H1 (cell line): ENCODE measurements at regions not wholly inside any gene's neighbourhood (a gene's known extent, or its start where the extent isn't known, plus 50 kb on each side); places are given as distances from the start of the nearest gene placed in this dataset.

ENCODE experiments used
- FOSL1 ChIP-seq: IDR thresholded peaks from 2 replicates; pipeline ENCODE4 v1.6.1; 2011; ENCODE audit warnings: mild to moderate bottlenecking, low read depth, low read length, moderate library complexity; ENCODE audit not compliant: insufficient read depth
- HDAC6 ChIP-seq: IDR thresholded peaks from one replicate; pipeline ENCODE4 v1.7.1; 2012; ENCODE audit warnings: low read depth, mild to moderate bottlenecking, inconsistent platforms, low read length, moderate library complexity
- JUND ChIP-seq: IDR thresholded peaks from 2 replicates; pipeline ENCODE4 v1.6.1; 2011; ENCODE audit warnings: mild to moderate bottlenecking, improper control_type of control experiment, low read length
- POU5F1 ChIP-seq: IDR thresholded peaks from 2 replicates; pipeline ENCODE4 v1.6.1; 2011; ENCODE audit warnings: low read depth, mild to moderate bottlenecking, low read length, moderate library complexity
- SIN3A ChIP-seq, 2 experiments: IDR thresholded peaks in 1 of 2; conservative IDR thresholded peaks in 1 of 2; 2 replicates each; pipeline ENCODE4 v1.6.1; 2011 to 2012; ENCODE audit warnings: low read length in 2 of 2, improper control_type of control experiment in 1 of 2, low read depth in 1 of 2, mild to moderate bottlenecking in 1 of 2
- TAF1 ChIP-seq: IDR thresholded peaks from 2 replicates; pipeline ENCODE4 v1.6.1; 2011; ENCODE audit warnings: mild to moderate bottlenecking, low read depth, low read length
- TAF7 ChIP-seq: optimal IDR thresholded peaks from 2 replicates; pipeline ENCODE3; 2011; ENCODE audit warnings: low read depth, mild to moderate bottlenecking, inconsistent platforms, low read length, moderate library complexity, borderline replicate concordance
- TF ChIP-seq, protein P1 (sequence below): fragments of 300-600 bp; sonication (generic); IDR thresholded peaks from 2 replicates; pipeline ENCODE4 v1.7.1; 2012; ENCODE audit warnings: low read length, moderate library complexity, mild to moderate bottlenecking, inconsistent platforms; ENCODE audit not compliant: insufficient replicate concordance
- TF ChIP-seq, protein P2 (sequence below): IDR thresholded peaks from 2 replicates; pipeline ENCODE4 v1.6.1; 2011; ENCODE audit warnings: low read depth, mild to moderate bottlenecking, low read length; ENCODE audit not compliant: insufficient read depth

DNA sequence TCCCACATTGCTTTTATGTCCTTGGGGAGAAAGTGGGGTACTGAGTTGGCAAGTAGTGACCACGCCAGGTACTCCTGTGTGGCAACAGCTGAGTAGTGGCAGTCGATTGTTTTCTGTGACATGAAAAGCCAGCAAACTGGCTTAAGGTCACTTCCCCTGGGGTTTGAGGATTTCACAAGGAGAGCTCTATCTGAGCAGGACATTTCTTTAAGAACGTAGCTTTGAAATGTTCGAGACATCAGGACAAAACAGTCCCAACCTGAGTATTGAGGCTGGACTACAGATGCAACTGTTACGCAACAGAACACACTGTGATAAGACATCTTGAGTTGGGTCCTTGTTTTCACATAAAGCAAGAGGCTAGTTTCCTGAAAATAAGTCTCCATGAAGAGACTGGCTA, 146.7 kb upstream of the KLF14 start (continued):
- TF ChIP-seq, protein P1, sequence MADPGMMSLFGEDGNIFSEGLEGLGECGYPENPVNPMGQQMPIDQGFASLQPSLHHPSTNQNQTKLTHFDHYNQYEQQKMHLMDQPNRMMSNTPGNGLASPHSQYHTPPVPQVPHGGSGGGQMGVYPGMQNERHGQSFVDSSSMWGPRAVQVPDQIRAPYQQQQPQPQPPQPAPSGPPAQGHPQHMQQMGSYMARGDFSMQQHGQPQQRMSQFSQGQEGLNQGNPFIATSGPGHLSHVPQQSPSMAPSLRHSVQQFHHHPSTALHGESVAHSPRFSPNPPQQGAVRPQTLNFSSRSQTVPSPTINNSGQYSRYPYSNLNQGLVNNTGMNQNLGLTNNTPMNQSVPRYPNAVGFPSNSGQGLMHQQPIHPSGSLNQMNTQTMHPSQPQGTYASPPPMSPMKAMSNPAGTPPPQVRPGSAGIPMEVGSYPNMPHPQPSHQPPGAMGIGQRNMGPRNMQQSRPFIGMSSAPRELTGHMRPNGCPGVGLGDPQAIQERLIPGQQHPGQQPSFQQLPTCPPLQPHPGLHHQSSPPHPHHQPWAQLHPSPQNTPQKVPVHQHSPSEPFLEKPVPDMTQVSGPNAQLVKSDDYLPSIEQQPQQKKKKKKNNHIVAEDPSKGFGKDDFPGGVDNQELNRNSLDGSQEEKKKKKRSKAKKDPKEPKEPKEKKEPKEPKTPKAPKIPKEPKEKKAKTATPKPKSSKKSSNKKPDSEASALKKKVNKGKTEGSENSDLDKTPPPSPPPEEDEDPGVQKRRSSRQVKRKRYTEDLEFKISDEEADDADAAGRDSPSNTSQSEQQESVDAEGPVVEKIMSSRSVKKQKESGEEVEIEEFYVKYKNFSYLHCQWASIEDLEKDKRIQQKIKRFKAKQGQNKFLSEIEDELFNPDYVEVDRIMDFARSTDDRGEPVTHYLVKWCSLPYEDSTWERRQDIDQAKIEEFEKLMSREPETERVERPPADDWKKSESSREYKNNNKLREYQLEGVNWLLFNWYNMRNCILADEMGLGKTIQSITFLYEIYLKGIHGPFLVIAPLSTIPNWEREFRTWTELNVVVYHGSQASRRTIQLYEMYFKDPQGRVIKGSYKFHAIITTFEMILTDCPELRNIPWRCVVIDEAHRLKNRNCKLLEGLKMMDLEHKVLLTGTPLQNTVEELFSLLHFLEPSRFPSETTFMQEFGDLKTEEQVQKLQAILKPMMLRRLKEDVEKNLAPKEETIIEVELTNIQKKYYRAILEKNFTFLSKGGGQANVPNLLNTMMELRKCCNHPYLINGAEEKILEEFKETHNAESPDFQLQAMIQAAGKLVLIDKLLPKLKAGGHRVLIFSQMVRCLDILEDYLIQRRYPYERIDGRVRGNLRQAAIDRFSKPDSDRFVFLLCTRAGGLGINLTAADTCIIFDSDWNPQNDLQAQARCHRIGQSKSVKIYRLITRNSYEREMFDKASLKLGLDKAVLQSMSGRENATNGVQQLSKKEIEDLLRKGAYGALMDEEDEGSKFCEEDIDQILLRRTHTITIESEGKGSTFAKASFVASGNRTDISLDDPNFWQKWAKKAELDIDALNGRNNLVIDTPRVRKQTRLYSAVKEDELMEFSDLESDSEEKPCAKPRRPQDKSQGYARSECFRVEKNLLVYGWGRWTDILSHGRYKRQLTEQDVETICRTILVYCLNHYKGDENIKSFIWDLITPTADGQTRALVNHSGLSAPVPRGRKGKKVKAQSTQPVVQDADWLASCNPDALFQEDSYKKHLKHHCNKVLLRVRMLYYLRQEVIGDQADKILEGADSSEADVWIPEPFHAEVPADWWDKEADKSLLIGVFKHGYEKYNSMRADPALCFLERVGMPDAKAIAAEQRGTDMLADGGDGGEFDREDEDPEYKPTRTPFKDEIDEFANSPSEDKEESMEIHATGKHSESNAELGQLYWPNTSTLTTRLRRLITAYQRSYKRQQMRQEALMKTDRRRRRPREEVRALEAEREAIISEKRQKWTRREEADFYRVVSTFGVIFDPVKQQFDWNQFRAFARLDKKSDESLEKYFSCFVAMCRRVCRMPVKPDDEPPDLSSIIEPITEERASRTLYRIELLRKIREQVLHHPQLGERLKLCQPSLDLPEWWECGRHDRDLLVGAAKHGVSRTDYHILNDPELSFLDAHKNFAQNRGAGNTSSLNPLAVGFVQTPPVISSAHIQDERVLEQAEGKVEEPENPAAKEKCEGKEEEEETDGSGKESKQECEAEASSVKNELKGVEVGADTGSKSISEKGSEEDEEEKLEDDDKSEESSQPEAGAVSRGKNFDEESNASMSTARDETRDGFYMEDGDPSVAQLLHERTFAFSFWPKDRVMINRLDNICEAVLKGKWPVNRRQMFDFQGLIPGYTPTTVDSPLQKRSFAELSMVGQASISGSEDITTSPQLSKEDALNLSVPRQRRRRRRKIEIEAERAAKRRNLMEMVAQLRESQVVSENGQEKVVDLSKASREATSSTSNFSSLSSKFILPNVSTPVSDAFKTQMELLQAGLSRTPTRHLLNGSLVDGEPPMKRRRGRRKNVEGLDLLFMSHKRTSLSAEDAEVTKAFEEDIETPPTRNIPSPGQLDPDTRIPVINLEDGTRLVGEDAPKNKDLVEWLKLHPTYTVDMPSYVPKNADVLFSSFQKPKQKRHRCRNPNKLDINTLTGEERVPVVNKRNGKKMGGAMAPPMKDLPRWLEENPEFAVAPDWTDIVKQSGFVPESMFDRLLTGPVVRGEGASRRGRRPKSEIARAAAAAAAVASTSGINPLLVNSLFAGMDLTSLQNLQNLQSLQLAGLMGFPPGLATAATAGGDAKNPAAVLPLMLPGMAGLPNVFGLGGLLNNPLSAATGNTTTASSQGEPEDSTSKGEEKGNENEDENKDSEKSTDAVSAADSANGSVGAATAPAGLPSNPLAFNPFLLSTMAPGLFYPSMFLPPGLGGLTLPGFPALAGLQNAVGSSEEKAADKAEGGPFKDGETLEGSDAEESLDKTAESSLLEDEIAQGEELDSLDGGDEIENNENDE = no peak
- TF ChIP-seq HDAC6 (no peak), JUND (no peak), TAF7 (no peak), POU5F1 (no peak), FOSL1 (no peak), SIN3A (conservative IDR thresholded peaks at IDR 0.05 in 1 of 2, IDR thresholded peaks at IDR 0.05 in 1 of 2; ENCODE audit: low read depth in 1 of 2, low read length in 2 of 2) (no peak), TAF1 (no peak)
- TF ChIP-seq, protein P2, sequence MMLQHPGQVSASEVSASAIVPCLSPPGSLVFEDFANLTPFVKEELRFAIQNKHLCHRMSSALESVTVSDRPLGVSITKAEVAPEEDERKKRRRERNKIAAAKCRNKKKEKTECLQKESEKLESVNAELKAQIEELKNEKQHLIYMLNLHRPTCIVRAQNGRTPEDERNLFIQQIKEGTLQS = no peak
